Colonic mucosa (tissue), 4 donors: ENCODE measurements at regions not wholly inside any gene's neighbourhood (a gene's known extent, or its start where the extent isn't known, plus 50 kb on each side); places are given as distances from the start of the nearest gene placed in this dataset.

Experiments
- DNase-seq: peaks from one replicate; pipeline ENCODE4 v3.0.0-alpha.2; 2020
- H3K27ac ChIP-seq: fragments of 200-600 bp; one replicate; pipeline ENCODE4 v1.8.0; 2021
- H3K27me3 ChIP-seq: fragments of 200-600 bp; one replicate; pipeline ENCODE4 v1.8.0; 2021
- H3K36me3 ChIP-seq: fragments of 200-600 bp; one replicate; pipeline ENCODE4 v1.8.0; 2021
- H3K4me1 ChIP-seq: fragments of 200-600 bp; one replicate; pipeline ENCODE4 v1.8.0; 2021; ENCODE audit warnings: mild to moderate bottlenecking
- H3K4me3 ChIP-seq: fragments of 200-600 bp; one replicate; pipeline ENCODE4 v1.8.0; 2021
- H3K9ac ChIP-seq, 2 donors: one replicate each; pipeline ENCODE4 v1.7.0; 2013; ENCODE audit warnings: control low read depth in 2 of 2, low read depth in 2 of 2, low read length in 2 of 2
- H3K9me3 ChIP-seq: fragments of 200-600 bp; one replicate; pipeline ENCODE4 v1.8.0; 2021
- intact Hi-C: fragments of 100-400 bp; cut with DNase I; formaldehyde crosslinking; loops from one replicate; pipeline ENCODE4 v1.14.1; 2022
- TF ChIP-seq, protein P1 (sequence below): fragments of 200-600 bp; IDR thresholded peaks from one replicate; pipeline ENCODE4 v1.8.0; 2022; ENCODE audit warnings: antibody characterized with exemption, mild to moderate bottlenecking
- donor health status: healthy.
- donor health status: DM: no; HTN: no; CAD: no.
- donor health status: DM: no; HTN: no; CAD: no.

DNA sequence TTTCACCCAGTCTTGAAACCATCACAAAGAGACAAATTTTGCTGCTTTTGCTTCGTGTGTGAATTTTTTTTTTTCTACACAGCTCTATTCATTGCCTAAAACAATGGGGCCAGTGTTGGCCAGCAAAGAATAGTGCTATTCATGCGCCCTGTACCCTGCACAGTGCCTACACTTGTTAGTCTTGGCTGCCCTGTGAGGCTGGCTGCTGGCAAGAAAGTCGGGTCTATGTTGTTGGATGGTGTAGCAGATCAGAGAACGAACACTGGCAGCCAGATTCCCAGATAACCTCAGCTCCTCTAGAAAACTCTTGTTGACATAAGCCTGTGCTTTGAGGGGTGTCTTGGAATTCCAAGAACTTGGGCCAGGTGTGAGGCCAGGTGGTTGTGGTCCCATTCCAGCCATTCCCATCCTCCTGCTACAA is 455.7 kb upstream of the TCF4 start:
- TF ChIP-seq, protein P1, sequence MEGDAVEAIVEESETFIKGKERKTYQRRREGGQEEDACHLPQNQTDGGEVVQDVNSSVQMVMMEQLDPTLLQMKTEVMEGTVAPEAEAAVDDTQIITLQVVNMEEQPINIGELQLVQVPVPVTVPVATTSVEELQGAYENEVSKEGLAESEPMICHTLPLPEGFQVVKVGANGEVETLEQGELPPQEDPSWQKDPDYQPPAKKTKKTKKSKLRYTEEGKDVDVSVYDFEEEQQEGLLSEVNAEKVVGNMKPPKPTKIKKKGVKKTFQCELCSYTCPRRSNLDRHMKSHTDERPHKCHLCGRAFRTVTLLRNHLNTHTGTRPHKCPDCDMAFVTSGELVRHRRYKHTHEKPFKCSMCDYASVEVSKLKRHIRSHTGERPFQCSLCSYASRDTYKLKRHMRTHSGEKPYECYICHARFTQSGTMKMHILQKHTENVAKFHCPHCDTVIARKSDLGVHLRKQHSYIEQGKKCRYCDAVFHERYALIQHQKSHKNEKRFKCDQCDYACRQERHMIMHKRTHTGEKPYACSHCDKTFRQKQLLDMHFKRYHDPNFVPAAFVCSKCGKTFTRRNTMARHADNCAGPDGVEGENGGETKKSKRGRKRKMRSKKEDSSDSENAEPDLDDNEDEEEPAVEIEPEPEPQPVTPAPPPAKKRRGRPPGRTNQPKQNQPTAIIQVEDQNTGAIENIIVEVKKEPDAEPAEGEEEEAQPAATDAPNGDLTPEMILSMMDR: no peak
- Histone ChIP-seq H3K9ac (no peak overlapping the region), H3K4me3 (no peak overlapping the region), H3K9me3 (no peaks in the 10 kb centered on the region), H3K27ac (no peak overlapping the region), H3K4me1 (no peaks in the 10 kb centered on the region), H3K27me3 (no peaks in the 10 kb centered on the region), H3K36me3 (no peaks in the 10 kb centered on the region)
- intact Hi-C loops: no loop called here
- no peak for DNase-seq

- H3K27ac ChIP-seq: no peak overlapping the region
- no peaks in the 10 kb centered on the region for H3K27me3 ChIP-seq
- TF ChIP-seq, protein P1: no peak
- no peaks in the 10 kb centered on the region for H3K36me3 ChIP-seq
- DNase-seq: no peak
- no peak overlapping the region for H3K9ac ChIP-seq
- no peak overlapping the region for H3K4me3 ChIP-seq
- intact Hi-C loops: no loop called here
- H3K9me3 ChIP-seq: no peaks in the 10 kb centered on the region
- H3K4me1 ChIP-seq: no peaks in the 10 kb centered on the region
These were observed 455.0 kb upstream of the TCF4 start for GRCh38 chr18:56042915-56043536.

DNA sequence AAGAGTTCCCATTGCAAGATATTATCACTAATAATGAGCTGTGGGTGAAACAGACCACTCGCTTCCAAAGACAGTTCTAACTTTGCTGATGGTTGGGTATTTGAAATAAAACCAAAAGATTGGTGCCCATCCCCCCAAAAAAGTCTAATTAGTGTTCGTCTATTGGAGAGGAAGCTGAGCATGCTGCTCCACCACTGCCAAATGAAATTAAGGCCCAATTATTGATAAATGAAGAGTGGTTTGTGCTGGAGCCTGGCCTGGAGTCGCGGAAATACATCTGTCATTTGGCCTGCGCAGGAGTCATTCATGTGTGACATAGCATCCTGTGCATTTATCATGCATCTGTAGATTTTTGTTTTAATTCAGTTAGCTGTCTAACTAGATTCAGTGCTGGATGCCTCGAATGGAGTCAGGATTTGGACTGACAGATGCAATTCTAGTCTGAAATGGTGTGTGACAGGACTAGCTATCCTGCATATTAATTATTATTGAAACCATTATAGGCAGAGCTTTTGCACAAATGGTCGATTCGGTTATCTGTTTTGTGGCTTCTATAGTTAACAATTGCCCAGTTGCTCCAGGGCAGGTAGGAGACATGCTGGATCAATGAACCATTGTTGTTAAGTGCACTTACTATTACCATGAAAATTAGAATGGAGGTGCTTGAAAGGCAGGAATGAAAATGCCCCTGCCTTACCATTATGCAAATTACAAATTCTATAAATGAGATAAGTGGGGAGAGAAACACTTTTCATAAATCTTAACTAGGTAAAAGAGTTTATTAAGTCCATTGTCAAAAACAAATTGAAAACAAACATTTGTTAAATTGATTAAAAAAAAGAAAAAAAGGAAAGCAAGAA is 450.4 kb upstream of the TCF4 start:
- H3K9me3 ChIP-seq: no peaks in the 10 kb centered on the region
- H3K27me3 ChIP-seq: no peaks in the 10 kb centered on the region
- TF ChIP-seq, protein P1: no peak
- H3K36me3 ChIP-seq: no peaks in the 10 kb centered on the region
- DNase-seq: no peak
- no peak overlapping the region for H3K4me3 ChIP-seq
- no peak overlapping the region for H3K27ac ChIP-seq
- no peak overlapping the region for H3K9ac ChIP-seq
- intact Hi-C loops: no loop called here
- no peaks in the 10 kb centered on the region for H3K4me1 ChIP-seq

GRCh38 chr18:56036741-56037140 is 448.7 kb upstream of the TCF4 start:
- no peak overlapping the region for H3K27ac ChIP-seq
- TF ChIP-seq, protein P1: no peak
- no peaks in the 10 kb centered on the region for H3K4me1 ChIP-seq
- H3K27me3 ChIP-seq: no peaks in the 10 kb centered on the region
- H3K4me3 ChIP-seq: no peak overlapping the region
- H3K9me3 ChIP-seq: no peaks in the 10 kb centered on the region
- intact Hi-C loops: no loop called here
- DNase-seq: no peak
- no peak overlapping the region for H3K9ac ChIP-seq
- no peaks in the 10 kb centered on the region for H3K36me3 ChIP-seq

- intact Hi-C loops: no loop called here
- H3K4me3 ChIP-seq: no peak overlapping the region
- H3K4me1 ChIP-seq: no peaks in the 10 kb centered on the region
- no peak overlapping the region for H3K9ac ChIP-seq
- H3K27me3 ChIP-seq: no peaks in the 10 kb centered on the region
- H3K27ac ChIP-seq: no peak overlapping the region
- H3K36me3 ChIP-seq: no peaks in the 10 kb centered on the region
- no peaks in the 10 kb centered on the region for H3K9me3 ChIP-seq
- DNase-seq: no peak
- TF ChIP-seq, protein P1: no peak
These were observed 447.6 kb upstream of the TCF4 start for GRCh38 chr18:56035546-56035945.
